Neural cell (in vitro differentiated cells): ENCODE measurements at regions not wholly inside any gene's neighbourhood (a gene's known extent, or its start where the extent isn't known, plus 50 kb on each side); places are given as distances from the start of the nearest gene placed in this dataset.

Experiments
- H2AFZ ChIP-seq: fragments of 200-600, 300-800 bp; sonication (generic), shearing (Covaris generic); 2 replicates; pipeline ENCODE4 v1.6.0; 2014; ENCODE audit warnings: low read depth, mild to moderate bottlenecking, antibody characterized with exemption, low read length, moderate library complexity
- H3F3A ChIP-seq: fragments of 200-600 bp; shearing (Covaris generic); 2 replicates; pipeline ENCODE4 v1.6.1; 2016; ENCODE audit warnings: mild to moderate bottlenecking, moderate library complexity, mixed read lengths, antibody characterized with exemption, low read length; ENCODE audit not compliant: insufficient read depth, poor library complexity, severe bottlenecking
- H3K27ac ChIP-seq: fragments of 200-600, 300-800 bp; sonication (generic), shearing (Covaris generic); 2 replicates; pipeline ENCODE4 v1.5.1; 2014; ENCODE audit warnings: mild to moderate bottlenecking, low read length, moderate library complexity
- H3K27me3 ChIP-seq: fragments of 300-800, 200-600 bp; sonication (generic), shearing (Covaris generic); 2 replicates; pipeline ENCODE4 v1.6.0; 2014; ENCODE audit warnings: mild to moderate bottlenecking, low read depth, low read length, moderate library complexity; ENCODE audit not compliant: insufficient read depth
- H3K36me3 ChIP-seq: fragments of 300-800, 200-600 bp; sonication (generic), shearing (Covaris generic); 2 replicates; pipeline ENCODE4 v1.5.1; 2014; ENCODE audit warnings: mild to moderate bottlenecking, antibody characterized with exemption, low read length, moderate library complexity; ENCODE audit not compliant: insufficient read depth
- H3K4me2 ChIP-seq: fragments of 300-800, 200-600 bp; sonication (generic), shearing (Covaris generic); 2 replicates; pipeline ENCODE4 v1.6.0; 2014; ENCODE audit warnings: mild to moderate bottlenecking, low read length
- H3K4me3 ChIP-seq: fragments of 300-800, 200-600 bp; sonication (generic), shearing (Covaris generic); 2 replicates; pipeline ENCODE4 v1.5.1; 2014; ENCODE audit warnings: mild to moderate bottlenecking, low read length, moderate library complexity
- H3K79me2 ChIP-seq: fragments of 200-600 bp; shearing (Covaris generic); replicated peaks from 2 replicates; pipeline ENCODE4 v1.6.0; 2014; ENCODE audit warnings: mild to moderate bottlenecking, low read length, moderate library complexity; ENCODE audit not compliant: insufficient read depth
- H3K9ac ChIP-seq: fragments of 300-800, 200-600 bp; sonication (generic), shearing (Covaris generic); 2 replicates; pipeline ENCODE4 v1.6.1; 2016; ENCODE audit warnings: mild to moderate bottlenecking, low read length, mixed read lengths
- H3K9me2 ChIP-seq: fragments of 200-600 bp; shearing (Covaris generic); 2 replicates; pipeline ENCODE4 v1.6.1; 2016; ENCODE audit warnings: mild to moderate bottlenecking, low read length, mixed read lengths; ENCODE audit not compliant: insufficient read depth
- H3K9me3 ChIP-seq: fragments of 200-600, 300-800 bp; sonication (generic), shearing (Covaris generic); 2 replicates; pipeline ENCODE4 v1.6.1; 2016; ENCODE audit warnings: mild to moderate bottlenecking, mixed run types, low read length, moderate library complexity, mixed read lengths
- H4K20me1 ChIP-seq: fragments of 200-600 bp; shearing (Covaris generic); 2 replicates; pipeline ENCODE4 v1.6.1; 2016; ENCODE audit warnings: mild to moderate bottlenecking, mixed run types; ENCODE audit not compliant: insufficient read depth
- CTCF ChIP-seq: fragments of 450-650 bp; IDR thresholded peaks from 2 replicates; pipeline ENCODE4 v1.5.1; 2014; ENCODE audit warnings: antibody characterized with exemption, mild to moderate bottlenecking, moderate library complexity; ENCODE audit not compliant: poor library complexity, severe bottlenecking
- EP300 ChIP-seq: fragments of 450-650 bp; conservative IDR thresholded peaks from 2 replicates; pipeline ENCODE4 v1.6.1; 2014; ENCODE audit warnings: antibody characterized with exemption, mild to moderate bottlenecking, moderate library complexity; ENCODE audit not compliant: poor library complexity, severe bottlenecking
- EZH2 ChIP-seq: fragments of 200-600, 300-800 bp; shearing (Covaris generic), sonication (generic); IDR thresholded peaks from 2 replicates; pipeline ENCODE4 v1.6.1; 2014; ENCODE audit warnings: antibody characterized with exemption, low read length, borderline replicate concordance, mild to moderate bottlenecking; ENCODE audit not compliant: insufficient read depth, poor library complexity, severe bottlenecking
- MXI1 ChIP-seq: fragments of 450-650 bp; conservative IDR thresholded peaks from 2 replicates; pipeline ENCODE4 v1.6.1; 2014; ENCODE audit warnings: antibody characterized with exemption, mild to moderate bottlenecking; ENCODE audit not compliant: poor library complexity, severe bottlenecking
- POLR2AphosphoS5 ChIP-seq: IDR thresholded peaks from 2 replicates; pipeline ENCODE4 v1.6.1; 2012
- RAD21 ChIP-seq: fragments of 450-650 bp; conservative IDR thresholded peaks from 2 replicates; pipeline ENCODE4 v1.6.1; 2014; ENCODE audit warnings: antibody characterized with exemption, mild to moderate bottlenecking, moderate library complexity
- REST ChIP-seq: IDR thresholded peaks from 2 replicates; pipeline ENCODE4 v1.6.1; 2012; ENCODE audit warnings: borderline replicate concordance
- SMC3 ChIP-seq: fragments of 450-650 bp; conservative IDR thresholded peaks from 2 replicates; pipeline ENCODE4 v1.6.1; 2014; ENCODE audit warnings: antibody characterized with exemption, mild to moderate bottlenecking, moderate library complexity; ENCODE audit not compliant: poor library complexity
- TAF1 ChIP-seq: IDR thresholded peaks from 2 replicates; pipeline ENCODE4 v1.6.1; 2012; ENCODE audit warnings: low read depth

DNA sequence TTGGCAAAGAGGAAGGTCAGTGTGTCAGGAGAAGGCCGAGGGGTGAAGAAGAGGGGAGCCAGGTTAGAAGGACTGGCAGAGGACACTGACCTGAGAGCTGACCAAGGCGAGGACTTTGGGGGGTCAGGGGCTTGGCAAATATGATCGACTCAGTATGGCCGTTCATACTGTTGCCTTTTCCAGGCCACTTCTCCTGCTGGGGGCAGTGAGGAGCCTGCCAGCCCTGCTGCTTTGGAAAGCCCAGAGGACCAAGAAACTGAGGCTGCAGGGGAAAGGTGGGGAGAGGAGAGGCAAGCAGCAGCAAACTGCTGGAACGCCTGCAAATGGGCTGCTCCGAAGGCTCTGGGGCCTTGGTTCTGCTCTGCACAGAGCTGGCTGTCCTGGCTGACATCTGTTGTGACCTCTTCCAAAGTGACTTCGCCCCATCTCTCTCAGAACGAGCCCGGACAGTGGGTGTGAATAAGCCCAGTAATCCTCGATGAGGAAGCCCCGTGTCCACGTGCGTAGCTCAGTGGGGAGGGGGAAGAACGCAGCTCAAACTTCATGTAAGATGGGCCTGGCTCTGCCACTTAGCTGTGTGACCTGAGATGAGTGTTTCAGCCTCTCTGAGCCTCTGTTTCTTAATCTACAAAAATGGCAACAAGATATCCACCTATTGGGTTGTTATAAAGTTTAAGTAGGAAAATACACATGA, 111.3 kb downstream of the SALL1 start:
- no peak for TF ChIP-seq EP300
- no peak for TF ChIP-seq CTCF
- no peak for TF ChIP-seq REST
- no peak for TF ChIP-seq EZH2
- no peak for TF ChIP-seq RAD21
- no peak for TF ChIP-seq POLR2AphosphoS5
- TF ChIP-seq MXI1: no peak
- TF ChIP-seq TAF1: no peak
- no peak for TF ChIP-seq SMC3
- no peak overlapping the region for H3K27ac ChIP-seq
- no peaks in the 10 kb centered on the region for H4K20me1 ChIP-seq
- H3K9me2 ChIP-seq: no peaks in the 10 kb centered on the region
- H3K79me2 ChIP-seq: no peaks in the 10 kb centered on the region
- no peak overlapping the region for H3K4me2 ChIP-seq
- no peaks in the 10 kb centered on the region for H3K36me3 ChIP-seq
- H3K9ac ChIP-seq: no peak overlapping the region
- no peaks in the 10 kb centered on the region for H3F3A ChIP-seq
- H3K4me3 ChIP-seq: no peak overlapping the region
- H2AFZ ChIP-seq: no peak overlapping the region
- no peaks in the 10 kb centered on the region for H3K27me3 ChIP-seq
- no peaks in the 10 kb centered on the region for H3K9me3 ChIP-seq

GRCh38 chr16:51035711-51036110, 115.4 kb downstream of the SALL1 start:
- Histone ChIP-seq H3K27ac (no peak overlapping the region), H3K4me2 (no peak overlapping the region), H3K9me2 (no peaks in the 10 kb centered on the region), H3K36me3 (no peaks in the 10 kb centered on the region), H4K20me1 (no peaks in the 10 kb centered on the region), H3K27me3 (no peaks in the 10 kb centered on the region), H2AFZ (no peak overlapping the region), H3F3A (no peaks in the 10 kb centered on the region), H3K9ac (no peak overlapping the region), H3K9me3 (no peaks in the 10 kb centered on the region), H3K79me2 (no peaks in the 10 kb centered on the region), H3K4me3 (no peak overlapping the region)
- TF ChIP-seq MXI1 (no peak), EP300 (no peak), EZH2 (no peak), SMC3 (no peak), CTCF (no peak), RAD21 (no peak)
